A673 (cell line): ENCODE measurements at regions not wholly inside any gene's neighbourhood (a gene's known extent, or its start where the extent isn't known, plus 50 kb on each side); places are given as distances from the start of the nearest gene placed in this dataset.

Experiments used
- BruUV-seq: library from RNA; stranded (reverse); fragments of 400-500 nt; replicated peaks from 2 replicates; lab custom pipeline; 2021; lab: Mats Ljungman, UMichigan
- CTCF ChIA-PET: fragments of 300-600 bp; sonication (Branson Sonifier 250); formaldehyde crosslinking; loops from one replicate; lab custom pipeline; 2022; ENCODE audit warnings: antibody characterized with exemption; lab: Charles Lee
- POLR2A ChIA-PET: fragments of 300-600 bp; sonication (Branson Sonifier 250); formaldehyde crosslinking; loops from one replicate; lab custom pipeline; 2022; ENCODE audit warnings: antibody characterized with exemption; ENCODE audit not compliant: low non-redundant PET; lab: Charles Lee
- DNase-seq: peaks from one replicate; pipeline ENCODE4 v3.0.0-alpha.2; 2015; ENCODE audit warnings: low spot score
- H3K27ac ChIP-seq: fragments of 200-600 bp; sonication (generic); 2 replicates; pipeline ENCODE4 v1.5.1; 2016; ENCODE audit warnings: mixed run types, low read depth, mild to moderate bottlenecking, mixed read lengths, antibody characterized with exemption, low read length; ENCODE audit not compliant: poor library complexity, severe bottlenecking
- H3K27me3 ChIP-seq: fragments of 200-600 bp; sonication (generic); replicated peaks from 2 replicates; pipeline ENCODE4 v1.6.1; 2017; ENCODE audit warnings: mixed run types, low read depth, mild to moderate bottlenecking, mixed read lengths, antibody characterized with exemption, low read length; ENCODE audit not compliant: insufficient read depth, poor library complexity
- H3K36me3 ChIP-seq: fragments of 200-600 bp; sonication (generic); 2 replicates; pipeline ENCODE4 v1.6.1; 2016; ENCODE audit warnings: mixed run types, mild to moderate bottlenecking, mixed read lengths, antibody characterized with exemption, low read length; ENCODE audit not compliant: insufficient read depth, poor library complexity, severe bottlenecking
- H3K4me1 ChIP-seq: fragments of 200-600 bp; sonication (generic); 2 replicates; pipeline ENCODE4 v1.6.1; 2017; ENCODE audit warnings: mixed run types, mild to moderate bottlenecking, mixed read lengths, antibody characterized with exemption, low read length; ENCODE audit not compliant: insufficient read depth, poor library complexity, severe bottlenecking
- H3K4me3 ChIP-seq: fragments of 200-600 bp; sonication (generic); 2 replicates; pipeline ENCODE4 v1.5.1; 2016; ENCODE audit warnings: low read depth, mixed run types, mild to moderate bottlenecking, mixed read lengths, low read length; ENCODE audit not compliant: poor library complexity, severe bottlenecking
- H3K9me3 ChIP-seq: fragments of 200-600 bp; sonication (generic); 2 replicates; pipeline ENCODE4 v1.6.1; 2016; ENCODE audit warnings: mixed run types, low read depth, mild to moderate bottlenecking, mixed read lengths, antibody characterized with exemption, low read length; ENCODE audit not compliant: poor library complexity, severe bottlenecking
- CTCF ChIP-seq: fragments of 300-800, 200-600 bp; sonication (generic); conservative IDR thresholded peaks from 2 replicates; pipeline ENCODE4 v1.5.1; 2017; ENCODE audit warnings: low read depth, mild to moderate bottlenecking, antibody characterized with exemption, low read length, moderate library complexity, mixed read lengths
- EZH2 ChIP-seq: fragments of 200-600 bp; sonication (generic); IDR thresholded peaks from 2 replicates; pipeline ENCODE4 v1.6.1; 2017; ENCODE audit warnings: borderline replicate concordance, low read depth, mild to moderate bottlenecking, mixed read lengths, antibody characterized with exemption, low read length; ENCODE audit not compliant: poor library complexity, severe bottlenecking
- intact Hi-C: fragments of 100-400 bp; cut with micrococcal nuclease; formaldehyde crosslinking; loops from one replicate; pipeline ENCODE4 v1.10.0; 2022; ENCODE audit not compliant: unreplicated experiment

GRCh38 chr9:1400983-1401382 lies 350.8 kb downstream of the DMRT2 start:
- H3K4me1 ChIP-seq = no peaks in the 10 kb centered on the region
- ChIA-PET CTCF (no interaction called here), POLR2A (no interaction called here)
- DNase-seq = no peak
- H3K4me3 ChIP-seq = no peak overlapping the region
- TF ChIP-seq EZH2 (no peak), CTCF (no peak)
- H3K36me3 ChIP-seq = no peaks in the 10 kb centered on the region
- intact Hi-C loops = no loop called here
- H3K27me3 ChIP-seq = no peaks in the 10 kb centered on the region
- no peaks in the 10 kb centered on the region for H3K9me3 ChIP-seq
- H3K27ac ChIP-seq = no peak overlapping the region
- no TSS peak for BruUV-seq

DNA sequence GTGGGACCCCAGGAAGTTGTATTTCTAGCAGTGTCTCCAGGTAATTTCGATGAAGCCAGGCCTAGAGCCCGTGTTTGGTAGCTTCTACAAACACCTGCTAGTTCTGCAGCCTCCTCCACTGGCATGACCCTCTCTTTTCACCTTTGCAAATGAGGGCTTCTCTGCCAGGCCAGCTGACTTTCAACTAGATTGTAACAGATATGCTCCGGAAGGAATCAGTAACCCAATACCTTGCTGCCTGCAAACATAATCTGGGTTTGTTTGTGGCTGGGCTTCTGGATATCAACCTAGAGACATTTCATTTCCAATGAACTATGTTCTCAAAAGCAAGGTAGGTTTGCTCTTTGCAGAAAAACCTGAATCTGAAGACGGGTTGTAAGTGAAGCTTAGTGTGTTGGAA lies 354.8 kb downstream of the DMRT2 start:
- H3K27ac ChIP-seq = no peak overlapping the region
- ChIA-PET POLR2A (no interaction called here), CTCF (no interaction called here)
- H3K9me3 ChIP-seq = no peaks in the 10 kb centered on the region
- H3K36me3 ChIP-seq = no peaks in the 10 kb centered on the region
- no peaks in the 10 kb centered on the region for H3K27me3 ChIP-seq
- H3K4me1 ChIP-seq = no peaks in the 10 kb centered on the region
- TF ChIP-seq EZH2 (no peak), CTCF (no peak)
- no TSS peak for BruUV-seq
- no peak for DNase-seq
- no peak overlapping the region for H3K4me3 ChIP-seq
- intact Hi-C loops = no loop called here

DNA sequence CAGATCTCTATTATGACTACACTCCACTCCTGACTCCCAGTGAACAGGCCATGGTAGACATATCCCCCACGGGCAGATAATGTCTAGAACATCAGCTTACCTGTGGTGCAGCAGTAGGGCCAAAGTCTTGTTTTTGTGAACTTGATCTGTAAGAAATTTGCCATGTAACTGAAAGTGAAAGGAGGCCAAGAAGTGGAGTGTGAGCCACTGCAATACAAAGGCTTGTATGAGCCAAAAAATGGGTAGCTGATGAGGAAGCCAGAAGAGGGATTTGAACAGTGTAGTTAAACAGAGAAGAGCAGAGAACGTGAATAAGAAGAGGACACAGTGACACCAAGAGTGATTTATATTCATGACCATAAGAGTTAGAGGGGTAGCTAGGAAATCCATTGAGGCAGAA lies 361.7 kb downstream of the DMRT2 start:
- no peaks in the 10 kb centered on the region for H3K4me1 ChIP-seq
- intact Hi-C loops = no loop called here
- H3K9me3 ChIP-seq = no peaks in the 10 kb centered on the region
- ChIA-PET CTCF (no interaction called here), POLR2A (no interaction called here)
- no peaks in the 10 kb centered on the region for H3K36me3 ChIP-seq
- no peak overlapping the region for H3K27ac ChIP-seq
- no peak overlapping the region for H3K4me3 ChIP-seq
- no peak for DNase-seq
- no peak for TF ChIP-seq CTCF
- no peak for TF ChIP-seq EZH2
- BruUV-seq = no TSS peak
- no peaks in the 10 kb centered on the region for H3K27me3 ChIP-seq
